IMR-90 (cell line): ENCODE measurements at regions not wholly inside any gene's neighbourhood (a gene's known extent, or its start where the extent isn't known, plus 50 kb on each side); places are given as distances from the start of the nearest gene placed in this dataset.

Experiments used
- ATAC-seq: fragments of 200-7000 bp; cut with Tn5 transposase; 2 replicates; pipeline ENCODE4 v1.9.1; 2020; ENCODE audit warnings: low read depth, mild to moderate bottlenecking, moderate library complexity
- BruUV-seq: library from RNA; stranded (reverse); fragments of 400-500 nt; replicated peaks from 2 replicates; lab custom pipeline; 2021; lab: Mats Ljungman, UMichigan
- CTCF ChIA-PET: fragments of 300-600 bp; formaldehyde crosslinking; extraction: SDS; loops from one replicate; lab custom pipeline; 2021; ENCODE audit warnings: antibody characterized with exemption; lab: Yijun Ruan, JAX
- POLR2A ChIA-PET: fragments of 300-600 bp; sonication (Branson Sonifier 250); formaldehyde crosslinking; loops from one replicate; lab custom pipeline; 2022; ENCODE audit warnings: antibody characterized with exemption; ENCODE audit not compliant: unreplicated experiment; lab: Charles Lee
- DNase-seq: peaks from one replicate; pipeline ENCODE4 v3.0.0; 2013
- H2AFZ ChIP-seq: replicated peaks from 2 replicates; pipeline ENCODE3; 2013; ENCODE audit warnings: low read length, mild to moderate bottlenecking; ENCODE audit not compliant: poor library complexity
- H2AK5ac ChIP-seq: 2 replicates; pipeline ENCODE4 v1.6.1; 2013; ENCODE audit warnings: low read depth, low read length, inconsistent platforms
- H2AK9ac ChIP-seq: replicated peaks from 2 replicates; pipeline ENCODE3; 2013; ENCODE audit warnings: mild to moderate bottlenecking, low read depth, low read length, moderate library complexity; ENCODE audit not compliant: poor library complexity
- H2BK120ac ChIP-seq: 2 replicates; pipeline ENCODE4 v1.6.1; 2013; ENCODE audit warnings: low read depth, low read length, inconsistent platforms
- H2BK15ac ChIP-seq: 3 replicates; pipeline ENCODE4 v1.6.1; 2013; ENCODE audit warnings: low read depth, low read length, inconsistent platforms
- H2BK20ac ChIP-seq: 2 replicates; pipeline ENCODE4 v1.6.1; 2013; ENCODE audit warnings: low read depth, mild to moderate bottlenecking, inconsistent platforms, low read length, moderate library complexity
- H2BK5ac ChIP-seq: 2 replicates; pipeline ENCODE4 v1.6.1; 2013; ENCODE audit warnings: mild to moderate bottlenecking, low read depth, low read length, inconsistent platforms; ENCODE audit not compliant: poor library complexity, severe bottlenecking
- H3K14ac ChIP-seq: replicated peaks from 2 replicates; pipeline ENCODE4 v1.6.1; 2013; ENCODE audit warnings: low read depth, low read length, inconsistent platforms
- H3K18ac ChIP-seq: 2 replicates; pipeline ENCODE4 v1.6.1; 2013; ENCODE audit warnings: low read depth, low read length, control low read depth
- H3K23ac ChIP-seq: 2 replicates; pipeline ENCODE4 v1.6.1; 2013; ENCODE audit warnings: low read depth, low read length, inconsistent platforms
- H3K27ac ChIP-seq: 2 replicates; pipeline ENCODE4 v1.5.1; 2013; ENCODE audit warnings: mild to moderate bottlenecking, control low read depth, low read length; ENCODE audit not compliant: insufficient read depth
- H3K27me3 ChIP-seq: 2 replicates; pipeline ENCODE4 v1.6.1; 2013; ENCODE audit warnings: low read length; ENCODE audit not compliant: control insufficient read depth, insufficient read depth
- H3K36me3 ChIP-seq: 2 replicates; pipeline ENCODE4 v1.6.1; 2013; ENCODE audit warnings: low read length, mixed read lengths; ENCODE audit not compliant: control insufficient read depth, insufficient read depth
- H3K4ac ChIP-seq: 2 replicates; pipeline ENCODE4 v1.6.1; 2013; ENCODE audit warnings: low read depth, low read length, inconsistent platforms
- H3K4me1 ChIP-seq: 2 replicates; pipeline ENCODE4 v1.6.1; 2013; ENCODE audit warnings: low read length, mixed read lengths; ENCODE audit not compliant: control insufficient read depth, insufficient read depth
- H3K4me2 ChIP-seq: 2 replicates; pipeline ENCODE4 v1.6.1; 2013; ENCODE audit warnings: low read depth, mild to moderate bottlenecking, control low read depth, low read length, moderate library complexity
- H3K4me3 ChIP-seq: 2 replicates; pipeline ENCODE4 v1.5.1; 2013; ENCODE audit warnings: low read depth, mild to moderate bottlenecking, control low read depth, low read length, moderate library complexity; ENCODE audit not compliant: insufficient read depth
- H3K56ac ChIP-seq: 2 replicates; pipeline ENCODE4 v1.6.1; 2013; ENCODE audit warnings: low read length, inconsistent platforms; ENCODE audit not compliant: insufficient read depth; ENCODE audit errors: extremely low read depth
- H3K79me1 ChIP-seq, 2 experiments: 2 replicates each; pipeline ENCODE4 v1.6.1; 2013; ENCODE audit warnings: low read length in 2 of 2, inconsistent platforms in 1 of 2, low read depth in 1 of 2
- H3K9ac ChIP-seq: 2 replicates; pipeline ENCODE4 v1.6.1; 2013; ENCODE audit warnings: low read depth, low read length, control low read depth
- H3K9me1 ChIP-seq: 2 replicates; pipeline ENCODE4 v1.6.1; 2013; ENCODE audit warnings: low read length, inconsistent platforms; ENCODE audit not compliant: insufficient read depth
- H3K9me3 ChIP-seq: 2 replicates; pipeline ENCODE4 v1.6.1; 2013; ENCODE audit warnings: low read length; ENCODE audit not compliant: control insufficient read depth, insufficient read depth
- H4K20me1 ChIP-seq: 2 replicates; pipeline ENCODE4 v1.6.1; 2013; ENCODE audit warnings: low read length, inconsistent platforms; ENCODE audit not compliant: insufficient read depth
- H4K5ac ChIP-seq: 2 replicates; pipeline ENCODE4 v1.6.1; 2013; ENCODE audit warnings: mild to moderate bottlenecking, low read depth, low read length, control low read depth
- H4K8ac ChIP-seq, 2 experiments: 2 replicates each; pipeline ENCODE4 v1.6.1; 2013; ENCODE audit warnings: low read depth in 2 of 2, low read length in 2 of 2, control low read depth in 1 of 2, inconsistent platforms in 1 of 2
- H4K91ac ChIP-seq: 2 replicates; pipeline ENCODE4 v1.6.1; 2013; ENCODE audit warnings: low read depth, low read length, inconsistent platforms; ENCODE audit not compliant: insufficient read depth
- CHD1 ChIP-seq: IDR thresholded peaks from 2 replicates; pipeline ENCODE4 v1.6.1; 2012; ENCODE audit warnings: low read depth, low read length, improper control_type of control experiment
- MXI1 ChIP-seq: IDR thresholded peaks from 2 replicates; pipeline ENCODE4 v1.6.1; 2012; ENCODE audit warnings: low read depth, mild to moderate bottlenecking, low read length, moderate library complexity, borderline replicate concordance
- RCOR1 ChIP-seq: IDR thresholded peaks from 2 replicates; pipeline ENCODE4 v1.6.1; 2012; ENCODE audit warnings: mild to moderate bottlenecking, low read length, improper control_type of control experiment; ENCODE audit not compliant: insufficient replicate concordance
- WGBS, 2 experiments: methylation state at CpG; one replicate each; pipeline versions ENCODE4 v1.1.5 to v1.1.7; 2013; ENCODE audit warnings: missing lambda C conversion rate in 2 of 2; ENCODE audit not compliant: insufficient read length in 1 of 2; ENCODE audit errors: extremely low coverage in 2 of 2; 5-methylcytosine and 5-hydroxymethylcytosine counted together
- dilution Hi-C: fragments of 300-500 bp; cut with HindIII; formaldehyde crosslinking; loops from one replicate; pipeline ENCODE4 v1.14.3; 2018; ENCODE audit warnings: low sequenced_read_pairs; ENCODE audit not compliant: unreplicated experiment
- in situ Hi-C: fragments of 300-500 bp; cut with MboI; formaldehyde crosslinking; loops from 3 replicates; pipeline ENCODE4 v1.14.3; 2019; ENCODE audit warnings: low sequenced_read_pairs, inconsistent platforms, mixed read lengths
- intact Hi-C: fragments of 100-400 bp; cut with micrococcal nuclease; formaldehyde crosslinking; loops from 2 replicates; pipeline ENCODE4 v1.10.0; 2022
- TF ChIP-seq, protein P1 (sequence below): fragments of 150-350 bp; IDR thresholded peaks from 2 replicates; pipeline ENCODE4 v1.6.1; 2016; ENCODE audit warnings: low read depth, mild to moderate bottlenecking, low read length, moderate library complexity, borderline replicate concordance

DNA sequence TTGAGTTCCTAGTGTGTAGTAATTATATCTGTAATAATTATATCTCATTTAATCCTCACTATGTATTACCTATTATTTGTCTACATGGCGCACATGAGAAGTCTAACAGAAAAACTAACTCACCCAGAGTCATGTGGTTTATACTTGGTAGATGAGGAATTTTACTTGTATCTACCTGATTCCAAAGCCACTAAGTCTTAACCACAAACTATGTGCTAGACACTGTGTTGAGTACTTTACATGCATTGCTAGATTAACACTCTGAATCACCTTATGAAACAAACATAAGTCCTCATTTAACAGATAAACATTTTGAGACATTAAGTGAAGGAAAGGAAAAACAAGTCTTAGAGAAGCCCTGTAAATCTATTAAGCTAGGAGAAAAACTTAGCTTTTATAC is 404.8 kb downstream of the TLR4 start:
- BruUV-seq: no TSS peak
- CTCF ChIA-PET: interaction anchor here (1.0 kb wide), 1 partner anchor 23 kb away, joined by 3 read pairs; no protein-coding TSS in a partner anchor

More for the DNA sequence above, 404.8 kb downstream of the TLR4 start:
- no peak overlapping the region for H2AK5ac ChIP-seq
- no peak overlapping the region for H3K4me3 ChIP-seq
- no peaks in the 10 kb centered on the region for H3K36me3 ChIP-seq
- H2AK9ac ChIP-seq: no peak overlapping the region
- no peak overlapping the region for H2BK5ac ChIP-seq
- H3K27me3 ChIP-seq: no peaks in the 10 kb centered on the region
- H3K18ac ChIP-seq: no peak overlapping the region
- H3K4ac ChIP-seq: no peak overlapping the region
- no peak overlapping the region for H2BK120ac ChIP-seq
- H3K14ac ChIP-seq: no peak overlapping the region
- no peak for TF ChIP-seq MXI1
- no peak for TF ChIP-seq RCOR1
- TF ChIP-seq CHD1: no peak
- TF ChIP-seq, protein P1, sequence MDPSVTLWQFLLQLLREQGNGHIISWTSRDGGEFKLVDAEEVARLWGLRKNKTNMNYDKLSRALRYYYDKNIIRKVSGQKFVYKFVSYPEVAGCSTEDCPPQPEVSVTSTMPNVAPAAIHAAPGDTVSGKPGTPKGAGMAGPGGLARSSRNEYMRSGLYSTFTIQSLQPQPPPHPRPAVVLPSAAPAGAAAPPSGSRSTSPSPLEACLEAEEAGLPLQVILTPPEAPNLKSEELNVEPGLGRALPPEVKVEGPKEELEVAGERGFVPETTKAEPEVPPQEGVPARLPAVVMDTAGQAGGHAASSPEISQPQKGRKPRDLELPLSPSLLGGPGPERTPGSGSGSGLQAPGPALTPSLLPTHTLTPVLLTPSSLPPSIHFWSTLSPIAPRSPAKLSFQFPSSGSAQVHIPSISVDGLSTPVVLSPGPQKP: no peak
- no peak overlapping the region for H3K56ac ChIP-seq
- H3K27ac ChIP-seq: no peak overlapping the region
- H4K8ac ChIP-seq: no peak overlapping the region
- H2BK20ac ChIP-seq: no peak overlapping the region
- ATAC-seq: no peak
- H4K91ac ChIP-seq: no peak overlapping the region
- intact Hi-C loops: no loop called here
- no peak overlapping the region for H2BK15ac ChIP-seq
- H4K5ac ChIP-seq: no peak overlapping the region
- H3K23ac ChIP-seq: no peak overlapping the region
- dilution Hi-C loops: no loop called here
- H3K79me1 ChIP-seq: no peaks in the 10 kb centered on the region
- H2AFZ ChIP-seq: no peak overlapping the region
- no peaks in the 10 kb centered on the region for H3K9me1 ChIP-seq
- peaks cover 7% of the 10 kb centered on the region; the same call in 1 of the 2 replicates for H3K9me3 ChIP-seq
- no peaks in the 10 kb centered on the region for H4K20me1 ChIP-seq
- in situ Hi-C loops: no loop called here
- DNase-seq: no peak
- POLR2A ChIA-PET: no interaction called here
- H3K4me2 ChIP-seq: no peak overlapping the region
- H3K4me1 ChIP-seq: no peaks in the 10 kb centered on the region
- no peak overlapping the region for H3K9ac ChIP-seq
- no CpG with 5 or more reads among the region's 1 CpG for WGBS, 2 experiments
